Epithelial cell of proximal tubule (primary cell): ENCODE measurements at regions not wholly inside any gene's neighbourhood (a gene's known extent, or its start where the extent isn't known, plus 50 kb on each side); places are given as distances from the start of the nearest gene placed in this dataset.

ENCODE experiments used
- DNase-seq: peaks from one replicate; pipeline ENCODE4 v3.0.0-alpha.2; 2011; ENCODE audit warnings: low read depth
- H3K4me3 ChIP-seq: 2 replicates; pipeline ENCODE4 v1.5.1; 2011; ENCODE audit warnings: low read depth, mild to moderate bottlenecking, low read length
- TF ChIP-seq, protein P1 (sequence below): conservative IDR thresholded peaks from 2 replicates; pipeline ENCODE4 v1.5.1; 2012; ENCODE audit warnings: low read depth, mild to moderate bottlenecking, low read length

DNA sequence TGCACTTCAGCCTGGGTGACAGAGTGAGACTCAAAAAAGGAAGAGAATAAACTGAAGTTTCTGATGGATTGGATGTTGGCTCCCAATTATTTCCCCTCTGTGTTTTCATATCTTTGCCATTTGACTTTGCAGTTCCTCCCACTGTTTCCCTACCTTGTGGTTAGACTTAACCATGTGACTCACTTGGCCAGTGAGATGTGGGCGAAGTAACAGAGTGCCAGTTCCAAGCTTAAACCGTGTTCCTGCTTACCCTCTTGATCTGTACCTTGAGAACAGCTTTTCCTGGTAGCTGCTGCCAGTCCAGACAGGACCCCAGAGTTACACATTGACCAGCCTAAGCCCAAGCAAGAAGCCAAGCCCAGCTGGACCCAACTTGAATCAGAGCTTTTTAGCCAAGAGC is 323.4 kb downstream of the LTN1 start:
- TF ChIP-seq, protein P1, sequence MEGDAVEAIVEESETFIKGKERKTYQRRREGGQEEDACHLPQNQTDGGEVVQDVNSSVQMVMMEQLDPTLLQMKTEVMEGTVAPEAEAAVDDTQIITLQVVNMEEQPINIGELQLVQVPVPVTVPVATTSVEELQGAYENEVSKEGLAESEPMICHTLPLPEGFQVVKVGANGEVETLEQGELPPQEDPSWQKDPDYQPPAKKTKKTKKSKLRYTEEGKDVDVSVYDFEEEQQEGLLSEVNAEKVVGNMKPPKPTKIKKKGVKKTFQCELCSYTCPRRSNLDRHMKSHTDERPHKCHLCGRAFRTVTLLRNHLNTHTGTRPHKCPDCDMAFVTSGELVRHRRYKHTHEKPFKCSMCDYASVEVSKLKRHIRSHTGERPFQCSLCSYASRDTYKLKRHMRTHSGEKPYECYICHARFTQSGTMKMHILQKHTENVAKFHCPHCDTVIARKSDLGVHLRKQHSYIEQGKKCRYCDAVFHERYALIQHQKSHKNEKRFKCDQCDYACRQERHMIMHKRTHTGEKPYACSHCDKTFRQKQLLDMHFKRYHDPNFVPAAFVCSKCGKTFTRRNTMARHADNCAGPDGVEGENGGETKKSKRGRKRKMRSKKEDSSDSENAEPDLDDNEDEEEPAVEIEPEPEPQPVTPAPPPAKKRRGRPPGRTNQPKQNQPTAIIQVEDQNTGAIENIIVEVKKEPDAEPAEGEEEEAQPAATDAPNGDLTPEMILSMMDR: no peak
- no peak overlapping the region for H3K4me3 ChIP-seq
- no peak for DNase-seq

DNA sequence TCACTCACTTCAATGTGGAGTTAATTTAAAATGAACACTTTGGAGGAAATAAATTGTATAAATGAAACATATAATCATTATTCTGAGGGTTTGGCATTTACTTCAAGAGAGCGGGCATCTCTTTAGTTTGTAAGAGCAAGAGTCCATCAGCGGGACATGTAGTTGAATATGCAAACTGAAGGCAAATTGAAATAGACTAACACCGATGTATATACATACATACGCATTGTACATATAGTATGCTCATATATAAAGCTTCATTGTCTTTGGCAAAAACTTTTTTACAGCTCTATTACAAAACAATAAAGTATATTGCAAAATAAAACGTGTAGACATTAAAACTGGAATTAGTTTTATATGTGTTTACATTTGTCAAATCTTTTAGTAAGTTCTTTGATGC is 328.9 kb downstream of the LTN1 start:
- no peak for DNase-seq
- H3K4me3 ChIP-seq: no peak overlapping the region
- TF ChIP-seq, protein P1: no peak

DNA sequence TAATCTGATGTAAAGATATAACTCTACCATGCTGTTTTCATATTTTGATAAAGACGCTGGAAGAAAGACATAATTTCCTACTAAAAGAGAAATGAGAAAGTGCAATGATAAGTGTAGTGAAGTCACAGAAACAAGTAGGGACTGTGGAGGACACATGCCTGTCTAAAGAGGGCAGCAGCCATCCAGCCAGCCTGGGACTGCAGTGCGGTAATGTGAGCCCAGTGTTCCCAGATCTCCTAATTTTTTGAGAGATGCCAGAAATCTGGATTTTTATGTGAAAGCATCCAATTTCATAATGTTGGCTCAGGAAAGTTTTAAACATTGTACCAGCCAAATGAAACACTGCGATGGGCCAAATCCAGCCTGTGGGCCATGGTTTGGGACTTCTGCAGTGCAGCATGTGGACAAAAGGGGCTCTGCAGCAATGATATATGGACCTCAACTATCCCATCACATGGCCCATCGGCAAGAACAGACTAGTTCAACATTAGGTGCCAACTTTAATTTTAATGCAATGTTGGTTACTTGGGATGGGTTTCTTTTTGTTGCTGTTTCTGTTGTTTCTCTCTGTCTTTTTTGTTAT is 329.5 kb downstream of the LTN1 start:
- TF ChIP-seq, protein P1: peak; percentile 24
- no peak for DNase-seq
- no peak overlapping the region for H3K4me3 ChIP-seq

DNA sequence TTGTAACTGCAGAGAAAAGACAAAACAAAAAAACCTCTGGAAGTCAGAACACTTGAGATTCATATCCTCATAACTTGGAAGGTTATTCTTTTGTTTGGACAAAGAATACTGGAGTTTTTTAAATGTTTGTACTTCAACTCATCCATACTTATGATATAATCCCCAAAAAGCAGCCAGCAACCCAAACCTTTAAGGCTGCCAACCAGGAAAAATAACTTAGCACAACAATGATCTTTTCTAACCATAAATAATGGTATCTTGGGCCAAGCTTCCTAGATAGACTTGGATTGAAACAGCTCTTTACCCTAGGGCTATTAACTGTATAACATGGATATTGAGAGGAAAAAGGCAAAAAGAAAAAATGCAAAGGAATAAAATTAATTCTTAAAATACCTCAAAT is 335.1 kb downstream of the LTN1 start:
- TF ChIP-seq, protein P1: no peak
- no peak for DNase-seq
- H3K4me3 ChIP-seq: no peak overlapping the region

DNA sequence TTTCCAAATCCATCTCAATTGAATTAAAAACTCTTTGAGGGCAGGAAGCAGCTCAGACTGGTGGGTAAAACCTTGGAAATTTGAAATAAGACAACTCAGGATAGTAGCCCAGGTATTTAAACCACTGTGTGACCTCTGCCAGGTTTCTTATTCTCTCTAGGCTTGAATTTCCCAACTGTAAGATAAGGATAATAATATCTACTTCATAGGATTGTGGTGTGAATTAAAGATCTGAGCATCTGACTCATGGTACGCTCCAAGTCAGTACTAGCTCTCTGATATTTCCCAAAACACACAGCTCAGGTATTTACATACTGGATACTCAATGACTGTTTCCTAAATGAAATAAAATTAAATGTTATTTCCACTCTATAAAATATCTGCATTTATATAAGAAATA is 337.2 kb downstream of the LTN1 start:
- DNase-seq: no peak
- TF ChIP-seq, protein P1: no peak
- H3K4me3 ChIP-seq: no peak overlapping the region

DNA sequence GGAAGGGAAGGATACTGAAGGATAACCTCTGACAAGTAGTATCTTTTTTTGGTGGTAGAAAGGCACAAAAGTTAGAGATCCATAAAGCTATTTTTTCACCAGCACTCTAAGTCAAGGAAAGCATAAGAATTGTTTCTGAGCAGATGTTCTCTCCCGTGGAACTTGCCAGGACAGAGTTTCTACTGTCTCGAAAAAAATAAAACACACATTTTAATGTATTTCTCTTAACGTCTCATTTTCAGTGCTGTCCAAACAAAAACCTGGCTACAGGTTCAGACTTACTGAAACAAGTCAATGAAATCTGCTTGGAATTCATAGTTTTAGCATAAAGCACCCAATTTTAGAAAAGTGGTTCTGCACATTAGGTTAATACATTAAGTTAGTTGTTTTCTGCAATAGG is 338.3 kb downstream of the LTN1 start:
- TF ChIP-seq, protein P1: no peak
- H3K4me3 ChIP-seq: no peak overlapping the region

DNA sequence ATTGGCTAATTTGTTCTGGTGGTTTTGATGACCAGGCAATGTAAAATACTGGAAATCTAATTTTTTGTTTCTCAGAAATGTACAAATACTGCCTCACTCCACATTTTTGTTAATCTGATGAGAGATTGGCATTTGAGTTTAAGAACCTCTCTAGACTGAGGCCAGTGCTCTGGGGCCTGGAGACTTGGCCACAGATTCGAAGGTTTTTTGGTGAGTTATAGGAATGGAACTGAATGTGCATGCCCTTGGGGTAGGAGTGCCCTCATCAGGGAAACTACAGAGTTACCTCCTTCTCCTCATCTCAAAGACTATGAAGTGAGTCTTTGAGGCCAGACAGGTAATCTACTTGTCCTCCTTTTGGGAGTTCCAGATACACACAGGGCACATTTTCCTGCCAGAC is 347.9 kb downstream of the LTN1 start:
- TF ChIP-seq, protein P1: no peak
- DNase-seq: no peak

More for the DNA sequence above, 338.3 kb downstream of the LTN1 start:
- no peak for DNase-seq

More for the DNA sequence above, 347.9 kb downstream of the LTN1 start:
- no peak overlapping the region for H3K4me3 ChIP-seq
